ENCODE measurements at regions not wholly inside any gene's neighbourhood (a gene's known extent, or its start where the extent isn't known, plus 50 kb on each side); places are given as distances from the start of the nearest gene placed in this dataset.

DNA sequence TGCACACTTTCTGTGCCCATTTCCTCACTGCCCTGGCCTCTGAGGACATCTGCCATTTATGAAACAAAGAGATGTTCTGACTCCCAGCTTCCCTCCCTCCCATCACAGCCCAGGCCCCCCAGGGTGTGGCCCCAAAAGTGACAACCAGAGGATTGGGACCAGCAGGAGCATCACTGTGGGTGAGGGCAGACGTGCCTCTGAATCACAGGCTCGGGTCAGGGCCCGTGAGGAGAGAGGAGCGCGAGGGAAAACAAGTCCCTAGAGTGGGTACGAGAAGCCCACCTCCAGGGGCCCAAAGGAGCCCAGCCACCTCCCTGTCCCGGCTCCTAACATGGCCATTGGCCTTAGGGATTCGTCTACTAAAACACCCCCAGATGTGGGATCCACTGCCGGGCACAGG lies 138.0 kb upstream of the FSTL4 start:
- Histone ChIP-seq H3K36me3 (replicated peaks; ENCODE audit: low read depth, low read length) (no peaks in the 10 kb centered on the region), H3K27ac (ENCODE audit: low read length) (no peak overlapping the region), H3K4me2 (ENCODE audit: low read length) (no peak overlapping the region), H3K4me1 (ENCODE audit: low read length) (peaks cover 6% of the 10 kb centered on the region; the same call in 1 of the 2 replicates), H2AFZ (ENCODE audit: low read depth, low read length) (no peak overlapping the region), H3K4me3 (ENCODE audit: low read length) (no peak overlapping the region), H4K20me1 (ENCODE audit: insufficient read depth, low read length) (no peaks in the 10 kb centered on the region), H3K9me3 (ENCODE audit: insufficient read depth, low read length) (no peaks in the 10 kb centered on the region), H3K27me3 (ENCODE audit: low read depth, low read length) (peaks cover under 1% of the 10 kb centered on the region; the same call in 1 of the 2 replicates), H3K79me2 (ENCODE audit: low read length) (no peaks in the 10 kb centered on the region), H3K9ac (ENCODE audit: low read length) (no peak overlapping the region)
- no peak for TF ChIP-seq EZH2phosphoT487 (IDR thresholded peaks at IDR 0.05; ENCODE audit: low read depth)
- TF ChIP-seq, protein P1, sequence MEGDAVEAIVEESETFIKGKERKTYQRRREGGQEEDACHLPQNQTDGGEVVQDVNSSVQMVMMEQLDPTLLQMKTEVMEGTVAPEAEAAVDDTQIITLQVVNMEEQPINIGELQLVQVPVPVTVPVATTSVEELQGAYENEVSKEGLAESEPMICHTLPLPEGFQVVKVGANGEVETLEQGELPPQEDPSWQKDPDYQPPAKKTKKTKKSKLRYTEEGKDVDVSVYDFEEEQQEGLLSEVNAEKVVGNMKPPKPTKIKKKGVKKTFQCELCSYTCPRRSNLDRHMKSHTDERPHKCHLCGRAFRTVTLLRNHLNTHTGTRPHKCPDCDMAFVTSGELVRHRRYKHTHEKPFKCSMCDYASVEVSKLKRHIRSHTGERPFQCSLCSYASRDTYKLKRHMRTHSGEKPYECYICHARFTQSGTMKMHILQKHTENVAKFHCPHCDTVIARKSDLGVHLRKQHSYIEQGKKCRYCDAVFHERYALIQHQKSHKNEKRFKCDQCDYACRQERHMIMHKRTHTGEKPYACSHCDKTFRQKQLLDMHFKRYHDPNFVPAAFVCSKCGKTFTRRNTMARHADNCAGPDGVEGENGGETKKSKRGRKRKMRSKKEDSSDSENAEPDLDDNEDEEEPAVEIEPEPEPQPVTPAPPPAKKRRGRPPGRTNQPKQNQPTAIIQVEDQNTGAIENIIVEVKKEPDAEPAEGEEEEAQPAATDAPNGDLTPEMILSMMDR (IDR thresholded peaks at IDR 0.05; ENCODE audit: low read depth, low read length), result no peak

DNA sequence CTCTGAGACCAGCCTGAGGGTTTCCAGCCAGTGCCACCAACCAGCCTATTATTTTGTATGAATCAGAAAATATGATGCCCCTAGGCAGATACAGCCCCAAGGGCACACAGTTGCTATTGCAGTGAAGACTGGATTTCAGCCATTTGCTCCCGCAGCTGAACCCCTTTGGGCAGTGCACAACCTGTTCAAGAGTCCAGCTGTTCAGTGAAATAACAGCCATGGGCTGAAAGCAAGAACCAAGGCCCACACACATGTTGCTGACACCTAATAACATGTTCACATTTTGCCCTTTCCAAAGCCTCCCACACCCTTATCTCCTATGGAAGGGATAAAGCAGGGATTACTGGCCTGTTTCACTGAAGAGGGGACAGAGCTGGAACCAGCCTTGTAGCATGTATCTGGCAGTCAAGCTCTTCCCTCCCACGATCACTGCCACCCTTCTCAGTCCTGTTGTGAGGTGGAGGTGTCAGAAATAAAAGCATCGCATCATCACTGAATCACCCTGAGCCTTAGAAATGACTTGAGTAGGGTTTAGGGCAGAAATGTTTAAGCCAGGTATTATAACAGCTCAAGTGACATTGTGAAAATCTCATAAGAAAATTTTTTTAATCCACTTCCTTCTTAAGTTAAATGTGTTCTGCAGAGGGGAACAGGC lies 137.1 kb upstream of the FSTL4 start:
- H3K4me1 ChIP-seq (ENCODE audit: low read length), result peaks cover 9% of the 10 kb centered on the region

DNA sequence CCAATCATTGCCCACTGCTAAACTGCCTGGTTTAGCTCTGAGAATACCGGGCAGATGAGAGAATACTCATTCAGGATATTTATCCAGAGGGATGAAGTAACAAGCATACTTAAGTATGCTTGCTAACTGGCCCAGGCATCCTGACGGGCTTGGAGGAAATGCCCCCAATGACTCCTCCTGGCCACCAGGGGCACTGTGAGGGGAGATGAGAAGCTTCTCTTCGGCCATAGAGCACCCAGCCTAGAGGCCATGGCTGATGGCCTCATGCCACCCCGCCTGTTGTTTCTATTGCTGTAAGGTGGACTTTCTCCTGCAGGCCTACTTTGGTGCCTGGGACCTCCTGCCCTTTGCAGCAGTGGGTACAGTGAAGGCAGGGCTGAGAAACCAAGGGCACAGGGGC lies 134.5 kb upstream of the FSTL4 start:
- Histone ChIP-seq H3K27me3 (ENCODE audit: low read depth, low read length) (no peaks in the 10 kb centered on the region), H3K27ac (ENCODE audit: low read length) (no peak overlapping the region)

More for the DNA sequence above, 137.1 kb upstream of the FSTL4 start:
- H3K36me3 ChIP-seq (replicated peaks; ENCODE audit: low read depth, low read length), result no peaks in the 10 kb centered on the region
- H3K27me3 ChIP-seq (ENCODE audit: low read depth, low read length), result no peaks in the 10 kb centered on the region
- TF ChIP-seq, protein P1 (IDR thresholded peaks at IDR 0.05; ENCODE audit: low read depth, low read length), result no peak
- H3K9ac ChIP-seq (ENCODE audit: low read length), result no peak overlapping the region
- H4K20me1 ChIP-seq (ENCODE audit: insufficient read depth, low read length), result no peaks in the 10 kb centered on the region
- H3K4me3 ChIP-seq (ENCODE audit: low read length), result no peak overlapping the region
- H3K79me2 ChIP-seq (ENCODE audit: low read length), result no peaks in the 10 kb centered on the region
- H3K9me3 ChIP-seq (ENCODE audit: insufficient read depth, low read length), result no peaks in the 10 kb centered on the region
- H3K4me2 ChIP-seq (ENCODE audit: low read length), result no peak overlapping the region
- no peak overlapping the region for H2AFZ ChIP-seq (ENCODE audit: low read depth, low read length)
- H3K27ac ChIP-seq (ENCODE audit: low read length), result no peak overlapping the region

DNA sequence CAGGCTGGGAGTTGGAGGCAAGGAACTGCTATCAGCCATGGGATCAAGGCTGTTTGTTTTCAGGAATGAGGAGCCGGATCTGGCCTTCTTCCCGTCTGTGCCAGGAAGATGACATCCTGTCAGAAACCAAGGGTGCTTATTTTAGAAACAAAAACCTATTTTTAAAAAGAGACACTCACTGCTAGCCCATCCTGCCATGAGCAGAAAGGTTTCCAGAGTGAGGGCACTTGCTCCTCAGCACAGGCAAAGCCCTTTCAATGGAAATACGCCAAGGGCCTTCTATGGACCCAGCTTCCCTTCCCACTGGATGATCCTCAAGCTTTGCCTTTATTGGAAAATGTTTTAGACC lies 132.6 kb upstream of the FSTL4 start:
- H3K4me3 ChIP-seq (ENCODE audit: low read length), result no peak overlapping the region
- H3K9me3 ChIP-seq (ENCODE audit: insufficient read depth, low read length), result no peaks in the 10 kb centered on the region
- H3K9ac ChIP-seq (ENCODE audit: low read length), result no peak overlapping the region
- H3K4me1 ChIP-seq (ENCODE audit: low read length), result peaks cover 36% of the 10 kb centered on the region
- H3K36me3 ChIP-seq (replicated peaks; ENCODE audit: low read depth, low read length), result no peaks in the 10 kb centered on the region
- TF ChIP-seq, protein P1 (IDR thresholded peaks at IDR 0.05; ENCODE audit: low read depth, low read length), result no peak
- TF ChIP-seq EZH2phosphoT487 (IDR thresholded peaks at IDR 0.05; ENCODE audit: low read depth), result no peak
- H2AFZ ChIP-seq (ENCODE audit: low read depth, low read length), result no peak overlapping the region
- H4K20me1 ChIP-seq (ENCODE audit: insufficient read depth, low read length), result no peaks in the 10 kb centered on the region
- H3K27ac ChIP-seq (ENCODE audit: low read length), result no peak overlapping the region
- H3K27me3 ChIP-seq (ENCODE audit: low read depth, low read length), result no peaks in the 10 kb centered on the region
- H3K4me2 ChIP-seq (ENCODE audit: low read length), result no peak overlapping the region
- no peaks in the 10 kb centered on the region for H3K79me2 ChIP-seq (ENCODE audit: low read length)

More for the DNA sequence above, 134.5 kb upstream of the FSTL4 start:
- H2AFZ ChIP-seq (ENCODE audit: low read depth, low read length), result no peak overlapping the region
- H3K4me1 ChIP-seq (ENCODE audit: low read length), result peaks cover 35% of the 10 kb centered on the region
- no peak overlapping the region for H3K4me2 ChIP-seq (ENCODE audit: low read length)
- H3K9me3 ChIP-seq (ENCODE audit: insufficient read depth, low read length), result no peaks in the 10 kb centered on the region
- H3K36me3 ChIP-seq (replicated peaks; ENCODE audit: low read depth, low read length), result no peaks in the 10 kb centered on the region
- H3K9ac ChIP-seq (ENCODE audit: low read length), result no peak overlapping the region
- no peak for TF ChIP-seq EZH2phosphoT487 (IDR thresholded peaks at IDR 0.05; ENCODE audit: low read depth)
- TF ChIP-seq, protein P1 (IDR thresholded peaks at IDR 0.05; ENCODE audit: low read depth, low read length), result peak; percentile 39
- no peaks in the 10 kb centered on the region for H4K20me1 ChIP-seq (ENCODE audit: insufficient read depth, low read length)
- H3K79me2 ChIP-seq (ENCODE audit: low read length), result no peaks in the 10 kb centered on the region
- H3K4me3 ChIP-seq (ENCODE audit: low read length), result no peak overlapping the region

Data from OCI-LY3 (cell line).